Gastrocnemius medialis (tissue), 4 donors: ENCODE measurements at regions not wholly inside any gene's neighbourhood (a gene's known extent, or its start where the extent isn't known, plus 50 kb on each side); places are given as distances from the start of the nearest gene placed in this dataset.

Experiments used
- ATAC-seq, 2 donors: fragments of 150-250 bp; one replicate each; pipeline ENCODE4 v1.9.1; 2016
- DNase-seq, 2 donors: peaks; one replicate each; pipeline ENCODE4 v3.0.0-alpha.2; 2019
- H3K27ac ChIP-seq, 4 donors: fragments of 200-600 bp; sonication (generic); 1 replicate in 1 of 4; 2 replicates in 3 of 4; pipeline ENCODE4 v1.5.1; 2016 to 2018; ENCODE audit warnings: mild to moderate bottlenecking in 2 of 4, moderate library complexity in 1 of 4
- H3K27me3 ChIP-seq, 3 donors: fragments of 200-600 bp; sonication (generic) in 2 of 3; 1 replicate in 1 of 3; 2 replicates in 2 of 3; pipeline versions ENCODE4 v1.5.1 to v1.6.0; 2016 to 2019; ENCODE audit warnings: mild to moderate bottlenecking in 1 of 3, moderate library complexity in 1 of 3
- H3K36me3 ChIP-seq, 2 donors: fragments of 200-600 bp; sonication (generic) in 1 of 2; one replicate each; pipeline ENCODE4 v1.5.1; 2017 to 2018
- H3K4me1 ChIP-seq, 2 donors: fragments of 200-600 bp; sonication (generic) in 1 of 2; one replicate each; pipeline ENCODE4 v1.5.1; 2016 to 2017; ENCODE audit warnings: mild to moderate bottlenecking in 2 of 2
- H3K4me3 ChIP-seq, 4 donors: fragments of 200-600 bp; sonication (generic) in 3 of 4; 1 replicate in 1 of 4; 2 replicates in 3 of 4; pipeline ENCODE4 v1.5.1; 2016 to 2019; ENCODE audit warnings: mild to moderate bottlenecking in 2 of 4
- H3K9me3 ChIP-seq, 3 donors: fragments of 200-600 bp; sonication (generic) in 2 of 3; 1 replicate in 1 of 3; 2 replicates in 2 of 3; pipeline ENCODE4 v1.5.1; 2016 to 2019
- POLR2A ChIP-seq, 2 donors: fragments of 450-650 bp; IDR thresholded peaks; one replicate each; pipeline ENCODE4 v1.6.1; 2017; ENCODE audit warnings: antibody characterized with exemption in 2 of 2, mild to moderate bottlenecking in 2 of 2, moderate library complexity in 2 of 2
- in situ Hi-C, 4 donors: fragments of 200-750 bp; cut with MboI; loops; one replicate each; pipeline versions ENCODE4 v1.15.0 to v1.8.0; 2017; ENCODE audit warnings: low sequenced_read_pairs in 4 of 4
- intact Hi-C: fragments of 100-400 bp; cut with DNase I; formaldehyde crosslinking; loops from one replicate; pipeline ENCODE4 v1.15.1; 2023; ENCODE audit warnings: low total_unique reads
- TF ChIP-seq, protein P1 (sequence below), 5 experiments: fragments of 450-650 bp in 3 of 5; fragments of 200-600 bp in 2 of 5; sonication (generic) in 2 of 5; IDR thresholded peaks in 4 of 5; conservative IDR thresholded peaks in 1 of 5; 1 replicate in 4 of 5; 2 replicates in 1 of 5; pipeline ENCODE4 v1.5.1; 2016 to 2019; ENCODE audit warnings: antibody characterized with exemption in 5 of 5, mild to moderate bottlenecking in 3 of 5, moderate library complexity in 3 of 5

DNA sequence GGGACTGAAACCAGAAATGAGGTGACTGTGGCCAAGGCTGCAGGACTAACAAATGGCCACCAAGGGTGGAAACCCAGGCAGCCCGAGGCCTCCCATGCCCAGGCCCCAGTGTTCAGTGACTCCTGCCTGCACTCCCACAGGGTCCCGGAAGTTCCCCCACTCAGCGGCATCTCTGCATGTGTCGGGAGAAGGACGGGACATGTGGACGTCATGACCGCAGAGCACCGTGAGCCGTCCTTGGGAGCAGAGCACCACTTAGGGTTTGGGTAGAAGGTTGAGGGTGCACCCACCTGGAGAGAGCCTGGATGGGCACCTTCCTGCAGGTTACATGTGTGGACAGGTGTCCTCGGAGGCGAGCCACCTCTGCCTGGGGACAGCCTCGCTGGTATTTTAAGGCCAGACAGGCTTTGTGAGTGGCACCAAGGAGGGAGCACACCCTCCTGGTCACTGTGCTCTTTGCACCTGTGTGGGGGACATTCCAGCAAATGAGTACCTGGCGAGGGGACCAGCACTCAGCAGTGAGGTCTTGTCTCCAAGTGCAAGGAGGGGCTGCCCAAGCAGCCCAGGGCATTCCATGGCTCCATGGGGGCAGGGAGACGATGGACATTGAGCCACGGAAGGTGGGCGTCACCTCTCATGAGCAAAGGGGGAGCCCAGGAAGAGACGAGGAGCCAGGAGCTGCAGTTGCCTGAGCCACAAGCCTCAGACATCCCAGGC lies 95.3 kb upstream of the TCERG1L start:
- in situ Hi-C loops, result no loop called here
- DNase-seq, result no peak
- peaks cover 0 to 3% (median 0%) of the 10 kb centered on the region in 3 donors for H3K27me3 ChIP-seq
- H3K4me1 ChIP-seq, result no peaks in the 10 kb centered on the region
- no peaks in the 10 kb centered on the region for H3K9me3 ChIP-seq
- ATAC-seq, result no peak
- no peak overlapping the region for H3K4me3 ChIP-seq
- TF ChIP-seq, protein P1, sequence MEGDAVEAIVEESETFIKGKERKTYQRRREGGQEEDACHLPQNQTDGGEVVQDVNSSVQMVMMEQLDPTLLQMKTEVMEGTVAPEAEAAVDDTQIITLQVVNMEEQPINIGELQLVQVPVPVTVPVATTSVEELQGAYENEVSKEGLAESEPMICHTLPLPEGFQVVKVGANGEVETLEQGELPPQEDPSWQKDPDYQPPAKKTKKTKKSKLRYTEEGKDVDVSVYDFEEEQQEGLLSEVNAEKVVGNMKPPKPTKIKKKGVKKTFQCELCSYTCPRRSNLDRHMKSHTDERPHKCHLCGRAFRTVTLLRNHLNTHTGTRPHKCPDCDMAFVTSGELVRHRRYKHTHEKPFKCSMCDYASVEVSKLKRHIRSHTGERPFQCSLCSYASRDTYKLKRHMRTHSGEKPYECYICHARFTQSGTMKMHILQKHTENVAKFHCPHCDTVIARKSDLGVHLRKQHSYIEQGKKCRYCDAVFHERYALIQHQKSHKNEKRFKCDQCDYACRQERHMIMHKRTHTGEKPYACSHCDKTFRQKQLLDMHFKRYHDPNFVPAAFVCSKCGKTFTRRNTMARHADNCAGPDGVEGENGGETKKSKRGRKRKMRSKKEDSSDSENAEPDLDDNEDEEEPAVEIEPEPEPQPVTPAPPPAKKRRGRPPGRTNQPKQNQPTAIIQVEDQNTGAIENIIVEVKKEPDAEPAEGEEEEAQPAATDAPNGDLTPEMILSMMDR (IDR thresholded peaks at IDR 0.05 in 4 of 5, conservative IDR thresholded peaks at IDR 0.05 in 1 of 5), result no peak
- no peak for TF ChIP-seq POLR2A (IDR thresholded peaks at IDR 0.05)
- H3K27ac ChIP-seq, result no peak overlapping the region
- intact Hi-C loops, result no loop called here
- H3K36me3 ChIP-seq, result no peaks in the 10 kb centered on the region

DNA sequence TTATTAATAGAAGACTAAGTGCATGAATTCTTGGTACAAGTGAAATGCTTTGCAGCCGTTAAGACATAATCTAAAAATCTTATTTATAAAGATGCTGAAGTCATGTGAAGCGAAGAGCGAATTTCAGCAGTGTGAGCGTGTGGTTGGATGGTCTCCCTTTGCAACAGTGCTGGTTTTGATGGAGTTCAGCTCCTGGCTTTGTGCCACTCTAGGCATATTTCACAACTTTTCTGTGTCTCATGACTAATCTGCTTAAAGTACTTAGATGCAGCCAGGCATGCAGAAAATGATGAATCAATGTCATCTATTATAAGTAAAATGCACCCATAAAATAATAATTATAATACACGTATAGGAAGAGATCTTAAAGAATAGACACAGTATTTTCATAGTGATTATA lies 107.2 kb upstream of the TCERG1L start:
- Histone ChIP-seq H3K4me3 (no peak overlapping the region), H3K27me3 (no peaks in the 10 kb centered on the region), H3K9me3 (no peaks in the 10 kb centered on the region), H3K36me3 (no peaks in the 10 kb centered on the region), H3K27ac (no peak overlapping the region), H3K4me1 (no peaks in the 10 kb centered on the region)
- intact Hi-C loops, result no loop called here
- DNase-seq (no peak), ATAC-seq (no peak)
- no peak for TF ChIP-seq POLR2A (IDR thresholded peaks at IDR 0.05)
- TF ChIP-seq, protein P1 (IDR thresholded peaks at IDR 0.05 in 4 of 5, conservative IDR thresholded peaks at IDR 0.05 in 1 of 5), result no peak
- in situ Hi-C loops, result no loop called here

DNA sequence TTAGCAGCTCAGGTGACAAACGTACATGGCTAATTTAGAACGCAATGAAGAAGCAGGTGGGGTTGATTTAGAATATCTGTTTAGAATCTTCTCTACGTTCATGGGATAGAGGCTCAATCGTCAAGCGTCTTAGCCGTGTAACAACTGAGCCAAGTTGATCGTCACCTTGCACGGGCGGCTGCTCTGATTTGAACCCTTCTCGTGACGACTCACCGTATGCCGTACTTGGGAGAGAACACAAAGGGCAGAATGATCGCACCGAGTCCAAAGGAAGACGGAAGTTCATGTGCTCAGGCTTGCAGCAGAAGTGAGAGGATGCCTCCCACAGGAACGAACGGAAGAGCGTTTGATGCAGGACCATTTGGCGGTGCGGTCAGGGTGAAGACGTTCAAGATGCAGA lies 108.3 kb upstream of the TCERG1L start:
- Histone ChIP-seq H3K4me3 (no peak overlapping the region), H3K4me1 (no peaks in the 10 kb centered on the region), H3K9me3 (no peaks in the 10 kb centered on the region), H3K27ac (no peak overlapping the region), H3K36me3 (no peaks in the 10 kb centered on the region), H3K27me3 (peaks cover 0 to 2% (median 0%) of the 10 kb centered on the region in 3 donors)
- TF ChIP-seq POLR2A (IDR thresholded peaks at IDR 0.05), result no peak
- TF ChIP-seq, protein P1 (IDR thresholded peaks at IDR 0.05 in 4 of 5, conservative IDR thresholded peaks at IDR 0.05 in 1 of 5), result no peak
- DNase-seq (no peak), ATAC-seq (no peak)
- intact Hi-C loops, result no loop called here
- in situ Hi-C loops, result no loop called here

DNA sequence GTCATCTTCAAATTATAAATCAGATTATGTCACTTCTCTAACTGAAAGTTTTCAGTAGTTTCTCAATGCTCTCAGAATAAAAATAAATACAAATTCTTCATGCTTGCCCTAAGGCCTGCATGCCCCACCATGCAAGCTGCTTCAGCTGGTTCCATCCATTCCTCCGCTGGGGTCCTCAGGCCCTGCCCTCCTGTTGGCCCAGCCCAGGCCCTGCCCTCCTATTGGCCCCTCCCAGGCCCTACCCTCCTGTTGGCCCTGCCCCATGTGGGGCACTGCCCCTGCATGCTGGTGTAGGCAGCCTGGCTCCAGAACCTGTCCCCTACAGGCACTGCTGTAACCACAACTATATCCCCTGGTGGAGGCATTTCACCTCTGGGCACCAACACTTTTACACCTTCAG lies 109.3 kb upstream of the TCERG1L start:
- intact Hi-C loops, result no loop called here

More for the DNA sequence above, 109.3 kb upstream of the TCERG1L start:
- DNase-seq (no peak), ATAC-seq (no peak)
- no peaks in the 10 kb centered on the region for H3K36me3 ChIP-seq
- H3K4me1 ChIP-seq, result no peaks in the 10 kb centered on the region
- H3K27me3 ChIP-seq, result peaks cover 0 to 2% (median 0%) of the 10 kb centered on the region in 3 donors
- no peak overlapping the region for H3K27ac ChIP-seq
- no peak overlapping the region for H3K4me3 ChIP-seq
- no peaks in the 10 kb centered on the region for H3K9me3 ChIP-seq
- TF ChIP-seq, protein P1 (IDR thresholded peaks at IDR 0.05 in 4 of 5, conservative IDR thresholded peaks at IDR 0.05 in 1 of 5), result no peak
- no peak for TF ChIP-seq POLR2A (IDR thresholded peaks at IDR 0.05)
- in situ Hi-C loops, result no loop called here
